GM21576 (cell line): ENCODE measurements at regions not wholly inside any gene's neighbourhood (a gene's known extent, or its start where the extent isn't known, plus 50 kb on each side); places are given as distances from the start of the nearest gene placed in this dataset.

ENCODE experiments used
- ATAC-seq: cut with Tn5 transposase; IDR thresholded peaks from one replicate; pipeline ENCODE4 v1.9.1; 2021; ENCODE audit warnings: mild to moderate bottlenecking, moderate library complexity; ENCODE audit not compliant: unreplicated experiment

GRCh38 chr9:129252937-129253802 is 75.1 kb upstream of the IER5L start:
- ATAC-seq: no peak

GRCh38 chr9:129250786-129251185 is 72.7 kb upstream of the IER5L start:
- ATAC-seq: no peak

- no peak for ATAC-seq
These were observed 69.5 kb upstream of the IER5L start for GRCh38 chr9:129247285-129248153.

GRCh38 chr9:129245276-129245675 is 67.2 kb upstream of the IER5L start:
- no peak for ATAC-seq

GRCh38 chr9:129242971-129243561 is 65.0 kb upstream of the IER5L start:
- no peak for ATAC-seq

- ATAC-seq: no peak
These were observed 64.3 kb upstream of the IER5L start for GRCh38 chr9:129242191-129242941.

- ATAC-seq: no peak
These were observed 63.7 kb upstream of the IER5L start for GRCh38 chr9:129241725-129242124.

- no peak for ATAC-seq
These were observed 62.6 kb upstream of the IER5L start for GRCh38 chr9:129240581-129241211.

- ATAC-seq: no peak
These were observed 62.0 kb upstream of the IER5L start for GRCh38 chr9:129239946-129240490.

GRCh38 chr9:129237803-129238202 is 59.7 kb upstream of the IER5L start:
- ATAC-seq: no peak

- ATAC-seq: no peak
These were observed 59.1 kb upstream of the IER5L start for GRCh38 chr9:129237164-129237611.

- no peak for ATAC-seq
These were observed 58.5 kb upstream of the IER5L start for GRCh38 chr9:129236441-129237145.

GRCh38 chr9:129235931-129236331 is 57.9 kb upstream of the IER5L start:
- ATAC-seq: peak; percentile 64

- no peak for ATAC-seq
These were observed 57.2 kb upstream of the IER5L start for GRCh38 chr9:129235041-129235930.

GRCh38 chr9:129234491-129234890 is 56.4 kb upstream of the IER5L start:
- no peak for ATAC-seq

GRCh38 chr9:129232839-129233591 is 55.0 kb upstream of the IER5L start:
- ATAC-seq: no peak

- no peak for ATAC-seq
These were observed 53.7 kb upstream of the IER5L start for GRCh38 chr9:129231759-129232158.
